ENCODE measurements at regions not wholly inside any gene's neighbourhood (a gene's known extent, or its start where the extent isn't known, plus 50 kb on each side); places are given as distances from the start of the nearest gene placed in this dataset.

- Histone ChIP-seq H3K4me3 (ENCODE audit: low read length) (no peak overlapping the region), H3K79me2 (replicated peaks; ENCODE audit: insufficient read depth, low read length) (no peaks in the 10 kb centered on the region), H4K20me1 (ENCODE audit: insufficient read depth) (no peaks in the 10 kb centered on the region), H3K9ac (ENCODE audit: low read length) (no peak overlapping the region), H3K27ac (ENCODE audit: low read length) (no peak overlapping the region), H3K36me3 (ENCODE audit: insufficient read depth, low read length) (no peaks in the 10 kb centered on the region), H3K27me3 (ENCODE audit: insufficient read depth, low read depth, low read length) (no peaks in the 10 kb centered on the region), H2AFZ (ENCODE audit: low read depth, low read length) (no peak overlapping the region), H3K9me3 (ENCODE audit: low read length) (no peaks in the 10 kb centered on the region), H3F3A (ENCODE audit: insufficient read depth, low read length, poor library complexity, severe bottlenecking) (no peaks in the 10 kb centered on the region), H3K9me2 (ENCODE audit: insufficient read depth, low read length) (no peaks in the 10 kb centered on the region), H3K4me2 (ENCODE audit: low read length) (no peak overlapping the region)
- TF ChIP-seq, protein P1, sequence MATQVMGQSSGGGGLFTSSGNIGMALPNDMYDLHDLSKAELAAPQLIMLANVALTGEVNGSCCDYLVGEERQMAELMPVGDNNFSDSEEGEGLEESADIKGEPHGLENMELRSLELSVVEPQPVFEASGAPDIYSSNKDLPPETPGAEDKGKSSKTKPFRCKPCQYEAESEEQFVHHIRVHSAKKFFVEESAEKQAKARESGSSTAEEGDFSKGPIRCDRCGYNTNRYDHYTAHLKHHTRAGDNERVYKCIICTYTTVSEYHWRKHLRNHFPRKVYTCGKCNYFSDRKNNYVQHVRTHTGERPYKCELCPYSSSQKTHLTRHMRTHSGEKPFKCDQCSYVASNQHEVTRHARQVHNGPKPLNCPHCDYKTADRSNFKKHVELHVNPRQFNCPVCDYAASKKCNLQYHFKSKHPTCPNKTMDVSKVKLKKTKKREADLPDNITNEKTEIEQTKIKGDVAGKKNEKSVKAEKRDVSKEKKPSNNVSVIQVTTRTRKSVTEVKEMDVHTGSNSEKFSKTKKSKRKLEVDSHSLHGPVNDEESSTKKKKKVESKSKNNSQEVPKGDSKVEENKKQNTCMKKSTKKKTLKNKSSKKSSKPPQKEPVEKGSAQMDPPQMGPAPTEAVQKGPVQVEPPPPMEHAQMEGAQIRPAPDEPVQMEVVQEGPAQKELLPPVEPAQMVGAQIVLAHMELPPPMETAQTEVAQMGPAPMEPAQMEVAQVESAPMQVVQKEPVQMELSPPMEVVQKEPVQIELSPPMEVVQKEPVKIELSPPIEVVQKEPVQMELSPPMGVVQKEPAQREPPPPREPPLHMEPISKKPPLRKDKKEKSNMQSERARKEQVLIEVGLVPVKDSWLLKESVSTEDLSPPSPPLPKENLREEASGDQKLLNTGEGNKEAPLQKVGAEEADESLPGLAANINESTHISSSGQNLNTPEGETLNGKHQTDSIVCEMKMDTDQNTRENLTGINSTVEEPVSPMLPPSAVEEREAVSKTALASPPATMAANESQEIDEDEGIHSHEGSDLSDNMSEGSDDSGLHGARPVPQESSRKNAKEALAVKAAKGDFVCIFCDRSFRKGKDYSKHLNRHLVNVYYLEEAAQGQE (IDR thresholded peaks at IDR 0.05; ENCODE audit: borderline replicate concordance), result no peak
- no peak for TF ChIP-seq SMC3 (conservative IDR thresholded peaks at IDR 0.05; ENCODE audit: poor library complexity)
- TF ChIP-seq MXI1 (conservative IDR thresholded peaks at IDR 0.05; ENCODE audit: poor library complexity, severe bottlenecking), result no peak
- TF ChIP-seq RAD21 (conservative IDR thresholded peaks at IDR 0.05), result no peak
- TF ChIP-seq TAF1 (IDR thresholded peaks at IDR 0.05; ENCODE audit: low read depth), result no peak
- TF ChIP-seq CTCF (IDR thresholded peaks at IDR 0.05; ENCODE audit: poor library complexity, severe bottlenecking), result no peak
- no peak for TF ChIP-seq POLR2AphosphoS5 (IDR thresholded peaks at IDR 0.05)
- no peak for TF ChIP-seq EP300 (conservative IDR thresholded peaks at IDR 0.05; ENCODE audit: poor library complexity, severe bottlenecking)
- no peak for TF ChIP-seq EZH2 (IDR thresholded peaks at IDR 0.05; ENCODE audit: borderline replicate concordance, insufficient read depth, low read length, poor library complexity, severe bottlenecking)
Observed at GRCh38 chr14:71742485-71742884, 189.7 kb upstream of the RGS6 start.

GRCh38 chr14:71745072-71745471, 187.2 kb upstream of the RGS6 start:
- Histone ChIP-seq H3K27me3 (ENCODE audit: insufficient read depth, low read depth, low read length) (no peaks in the 10 kb centered on the region), H3F3A (ENCODE audit: insufficient read depth, low read length, poor library complexity, severe bottlenecking) (no peaks in the 10 kb centered on the region), H3K79me2 (replicated peaks; ENCODE audit: insufficient read depth, low read length) (no peaks in the 10 kb centered on the region), H3K4me2 (ENCODE audit: low read length) (no peak overlapping the region), H3K9me2 (ENCODE audit: insufficient read depth, low read length) (no peaks in the 10 kb centered on the region), H3K27ac (ENCODE audit: low read length) (no peak overlapping the region), H4K20me1 (ENCODE audit: insufficient read depth) (no peaks in the 10 kb centered on the region), H2AFZ (ENCODE audit: low read depth, low read length) (no peak overlapping the region), H3K36me3 (ENCODE audit: insufficient read depth, low read length) (no peaks in the 10 kb centered on the region), H3K4me3 (ENCODE audit: low read length) (no peak overlapping the region), H3K9ac (ENCODE audit: low read length) (no peak overlapping the region), H3K9me3 (ENCODE audit: low read length) (peaks cover 4% of the 10 kb centered on the region)
- TF ChIP-seq EZH2 (IDR thresholded peaks at IDR 0.05; ENCODE audit: borderline replicate concordance, insufficient read depth, low read length, poor library complexity, severe bottlenecking), result no peak

DNA sequence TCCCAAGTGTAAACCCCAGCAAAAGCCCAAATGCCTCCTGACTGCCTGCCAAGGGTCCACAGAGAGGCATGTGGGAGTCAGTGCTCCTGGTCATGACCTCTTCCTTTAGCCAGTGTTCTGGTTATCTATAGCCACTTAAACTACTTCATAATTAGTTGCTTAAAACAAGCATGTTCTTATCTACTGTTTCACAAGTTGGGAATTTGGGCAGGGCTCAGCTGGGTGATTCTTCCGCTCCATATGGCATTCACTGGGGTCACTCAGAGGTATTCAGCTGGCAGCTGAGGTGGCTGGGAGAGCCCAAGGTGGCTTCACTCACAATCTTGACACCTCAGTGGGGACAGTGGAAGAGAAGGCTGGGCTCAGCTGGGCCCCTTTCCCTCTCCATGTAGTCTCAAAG, 184.0 kb upstream of the RGS6 start:
- no peak for TF ChIP-seq SMC3 (conservative IDR thresholded peaks at IDR 0.05; ENCODE audit: poor library complexity)
- TF ChIP-seq RAD21 (conservative IDR thresholded peaks at IDR 0.05), result no peak
- TF ChIP-seq EZH2 (IDR thresholded peaks at IDR 0.05; ENCODE audit: borderline replicate concordance, insufficient read depth, low read length, poor library complexity, severe bottlenecking), result no peak
- TF ChIP-seq CTCF (IDR thresholded peaks at IDR 0.05; ENCODE audit: poor library complexity, severe bottlenecking), result no peak
- no peak for TF ChIP-seq POLR2AphosphoS5 (IDR thresholded peaks at IDR 0.05)
- TF ChIP-seq MXI1 (conservative IDR thresholded peaks at IDR 0.05; ENCODE audit: poor library complexity, severe bottlenecking), result no peak
- TF ChIP-seq, protein P1 (IDR thresholded peaks at IDR 0.05; ENCODE audit: borderline replicate concordance), result no peak
- TF ChIP-seq EP300 (conservative IDR thresholded peaks at IDR 0.05; ENCODE audit: poor library complexity, severe bottlenecking), result no peak
- TF ChIP-seq TAF1 (IDR thresholded peaks at IDR 0.05; ENCODE audit: low read depth), result no peak
- H3F3A ChIP-seq (ENCODE audit: insufficient read depth, low read length, poor library complexity, severe bottlenecking), result no peaks in the 10 kb centered on the region
- H3K9me2 ChIP-seq (ENCODE audit: insufficient read depth, low read length), result no peaks in the 10 kb centered on the region
- no peaks in the 10 kb centered on the region for H3K79me2 ChIP-seq (replicated peaks; ENCODE audit: insufficient read depth, low read length)
- H3K27ac ChIP-seq (ENCODE audit: low read length), result no peak overlapping the region
- H4K20me1 ChIP-seq (ENCODE audit: insufficient read depth), result no peaks in the 10 kb centered on the region
- no peak overlapping the region for H3K4me3 ChIP-seq (ENCODE audit: low read length)
- H3K4me2 ChIP-seq (ENCODE audit: low read length), result no peak overlapping the region
- H3K27me3 ChIP-seq (ENCODE audit: insufficient read depth, low read depth, low read length), result no peaks in the 10 kb centered on the region
- no peak overlapping the region for H2AFZ ChIP-seq (ENCODE audit: low read depth, low read length)
- no peaks in the 10 kb centered on the region for H3K36me3 ChIP-seq (ENCODE audit: insufficient read depth, low read length)
- H3K9me3 ChIP-seq (ENCODE audit: low read length), result peaks cover 4% of the 10 kb centered on the region
- no peak overlapping the region for H3K9ac ChIP-seq (ENCODE audit: low read length)
